Progenitor cell of endocrine pancreas (in vitro differentiated cells): ENCODE measurements at regions not wholly inside any gene's neighbourhood (a gene's known extent, or its start where the extent isn't known, plus 50 kb on each side); places are given as distances from the start of the nearest gene placed in this dataset.
"Not testable (repeated sequence)": the region's sequence is repeated elsewhere in the genome, so short reads cannot be mapped to it uniquely, and the experiment has no call there.

Experiments used
- DNase-seq: peaks from one replicate; pipeline ENCODE4 v3.0.0; 2021; ENCODE audit warnings: low spot score; ENCODE audit not compliant: unreplicated experiment
- H3K27ac Mint-ChIP-seq: 2 replicates; pipeline ENCODE4 v1.8.0; 2021; ENCODE audit warnings: mild to moderate bottlenecking, moderate library complexity, mixed read lengths
- H3K27me3 Mint-ChIP-seq: 2 replicates; pipeline ENCODE4 v1.8.0; 2021; ENCODE audit warnings: mixed read lengths
- H3K36me3 Mint-ChIP-seq: 2 replicates; pipeline ENCODE4 v1.8.0; 2022; ENCODE audit warnings: mixed read lengths; ENCODE audit not compliant: insufficient read depth
- H3K4me1 Mint-ChIP-seq: 2 replicates; pipeline ENCODE4 v1.8.0; 2021; ENCODE audit warnings: low read depth, mixed read lengths
- H3K4me3 Mint-ChIP-seq: 2 replicates; pipeline ENCODE4 v1.8.0; 2021; ENCODE audit warnings: low read depth, mild to moderate bottlenecking, moderate library complexity, mixed read lengths
- H3K9me3 Mint-ChIP-seq: 2 replicates; pipeline ENCODE4 v1.8.0; 2021; ENCODE audit warnings: low read depth, mixed read lengths
- CTCF ChIP-seq: fragments of 200-600 bp; sonication (generic); IDR thresholded peaks from one replicate; pipeline ENCODE4 v1.5.0; 2021; ENCODE audit warnings: antibody characterized with exemption, mild to moderate bottlenecking; ENCODE audit not compliant: unreplicated experiment

GRCh38 chr20:57980506-57980905, 247.9 kb downstream of the ANKRD60 start:
- no peak overlapping the region for H3K4me3 Mint-ChIP-seq
- TF ChIP-seq CTCF: no peak
- H3K4me1 Mint-ChIP-seq: peaks cover 4% of the 10 kb centered on the region
- no peak overlapping the region for H3K27ac Mint-ChIP-seq
- DNase-seq: no peak
- peaks cover 10% of the 10 kb centered on the region for H3K27me3 Mint-ChIP-seq
- no peaks in the 10 kb centered on the region for H3K9me3 Mint-ChIP-seq
- no peaks in the 10 kb centered on the region for H3K36me3 Mint-ChIP-seq

- peaks cover 14% of the 10 kb centered on the region for H3K27me3 Mint-ChIP-seq
- peaks cover 4% of the 10 kb centered on the region for H3K4me1 Mint-ChIP-seq
- no peak overlapping the region for H3K27ac Mint-ChIP-seq
- peaks cover 4% of the 10 kb centered on the region for H3K9me3 Mint-ChIP-seq
- TF ChIP-seq CTCF: no peak
- no peaks in the 10 kb centered on the region for H3K36me3 Mint-ChIP-seq
- DNase-seq: no peak
- no peak overlapping the region for H3K4me3 Mint-ChIP-seq
Observed at GRCh38 chr20:57977569-57977968, 250.9 kb downstream of the ANKRD60 start.

- no peak for DNase-seq
- TF ChIP-seq CTCF: no peak
- H3K36me3 Mint-ChIP-seq: no peaks in the 10 kb centered on the region
- no peak overlapping the region for H3K4me3 Mint-ChIP-seq
- peaks cover 4% of the 10 kb centered on the region for H3K4me1 Mint-ChIP-seq
- peaks cover 14% of the 10 kb centered on the region for H3K27me3 Mint-ChIP-seq
- peaks cover 4% of the 10 kb centered on the region for H3K9me3 Mint-ChIP-seq
- no peak overlapping the region for H3K27ac Mint-ChIP-seq
Observed at GRCh38 chr20:57977141-57977540, 251.3 kb downstream of the ANKRD60 start.

- Mint-ChIP-seq H3K27me3 (peaks cover 12% of the 10 kb centered on the region), H3K27ac (no peak overlapping the region), H3K4me3 (no peak overlapping the region), H3K4me1 (no peaks in the 10 kb centered on the region), H3K36me3 (no peaks in the 10 kb centered on the region), H3K9me3 (peaks cover 4% of the 10 kb centered on the region)
- TF ChIP-seq CTCF: no peak
- DNase-seq: no peak
Observed at GRCh38 chr20:57974863-57975262, 253.6 kb downstream of the ANKRD60 start.

GRCh38 chr20:57973886-57974285, 254.6 kb downstream of the ANKRD60 start:
- no peak for DNase-seq
- TF ChIP-seq CTCF: no peak
- Mint-ChIP-seq H3K27me3 (peaks cover 15% of the 10 kb centered on the region), H3K36me3 (no peaks in the 10 kb centered on the region), H3K9me3 (peaks cover 4% of the 10 kb centered on the region), H3K27ac (no peak overlapping the region), H3K4me1 (no peaks in the 10 kb centered on the region), H3K4me3 (no peak overlapping the region)

GRCh38 chr20:57971583-57971982, 256.9 kb downstream of the ANKRD60 start:
- H3K4me3 Mint-ChIP-seq, H3K27ac Mint-ChIP-seq, H3K9me3 Mint-ChIP-seq, DNase-seq, H3K4me1 Mint-ChIP-seq, H3K36me3 Mint-ChIP-seq: not testable (repeated sequence)
- H3K27me3 Mint-ChIP-seq: peaks cover 18% of the 10 kb centered on the region
